ENCODE measurements at regions not wholly inside any gene's neighbourhood (a gene's known extent, or its start where the extent isn't known, plus 50 kb on each side); places are given as distances from the start of the nearest gene placed in this dataset.

GRCh38 chr11:15883455-15883920 is 472.9 kb downstream of the SOX6 start:
- DNase-seq (peak in 1 of 2 donors; percentile 23), ATAC-seq (peak in 7 of 8 donors; percentile 38 to 74 (median 60))
- no peak for TF ChIP-seq CTCF (IDR thresholded peaks at IDR 0.05)
- intact Hi-C loops (cut with DNase I): no loop called here
- Histone ChIP-seq H3K27ac (peak overlapping the region in 8 of 10 donors; percentile 32 to 72 (median 65)), H3K4me1 (peaks cover 3 to 33% (median 17%) of the 10 kb centered on the region in 9 donors), H3K36me3 (no peaks in the 10 kb centered on the region), H3K4me3 (no peak overlapping the region), H3K9me3 (no peaks in the 10 kb centered on the region), H3K27me3 (no peaks in the 10 kb centered on the region)
- WGBS, 2 donors: 47 to 54% methylated on average over 7 of the region's 7 CpGs

- H3K27ac ChIP-seq: peak overlapping the region in 9 of 10 donors; percentile 32 to 72 (median 64)
- DNase-seq (no peak), ATAC-seq (no peak)
- WGBS, 2 donors: 55 to 68% methylated on average over 13 of the region's 13 CpGs
- H3K36me3 ChIP-seq: no peaks in the 10 kb centered on the region
- intact Hi-C loops (cut with DNase I): loop anchor here in 1 of 10 donors (2.0 kb wide), 1 partner anchor 63 kb away; no protein-coding TSS in a partner anchor
- H3K4me1 ChIP-seq: peaks cover 3 to 39% (median 17%) of the 10 kb centered on the region in 9 donors
- no peak for TF ChIP-seq CTCF (IDR thresholded peaks at IDR 0.05)
- no peaks in the 10 kb centered on the region for H3K27me3 ChIP-seq
- H3K4me3 ChIP-seq: no peak overlapping the region
- H3K9me3 ChIP-seq: no peaks in the 10 kb centered on the region
Measured at GRCh38 chr11:15884141-15884540, 472.2 kb downstream of the SOX6 start.

GRCh38 chr11:15884777-15885540 is 471.4 kb downstream of the SOX6 start:
- no peak overlapping the region for H3K4me3 ChIP-seq
- ATAC-seq (peak in 3 of 8 donors; percentile 25 to 44 (median 43)), DNase-seq (peak in 1 of 2 donors; percentile 27)
- no peaks in the 10 kb centered on the region for H3K36me3 ChIP-seq
- intact Hi-C loops (cut with DNase I): loop anchor here in 1 of 10 donors (2.0 kb wide), 1 partner anchor 64 kb away; no protein-coding TSS in a partner anchor
- no peaks in the 10 kb centered on the region for H3K27me3 ChIP-seq
- TF ChIP-seq CTCF (IDR thresholded peaks at IDR 0.05): no peak
- 67 to 71% methylated on average over 6 of the region's 6 CpGs for WGBS, 2 donors
- peak overlapping the region in 7 of 10 donors; percentile 32 to 72 (median 64) for H3K27ac ChIP-seq
- no peaks in the 10 kb centered on the region for H3K9me3 ChIP-seq
- peaks cover 3 to 41% (median 17%) of the 10 kb centered on the region in 9 donors for H3K4me1 ChIP-seq

GRCh38 chr11:15885854-15886253 is 470.5 kb downstream of the SOX6 start:
- intact Hi-C loops (cut with DNase I): loop anchor here in 1 of 10 donors (2.0 kb wide), 1 partner anchor 65 kb away; no protein-coding TSS in a partner anchor
- Histone ChIP-seq H3K36me3 (no peaks in the 10 kb centered on the region), H3K9me3 (no peaks in the 10 kb centered on the region), H3K27me3 (no peaks in the 10 kb centered on the region), H3K27ac (no peak overlapping the region), H3K4me3 (no peak overlapping the region), H3K4me1 (peaks cover 3 to 41% (median 17%) of the 10 kb centered on the region in 9 donors)
- ATAC-seq (no peak), DNase-seq (no peak)
- WGBS, 2 donors: 88 to 90% methylated on average over 5 of the region's 5 CpGs
- TF ChIP-seq CTCF (IDR thresholded peaks at IDR 0.05): no peak

Data from heart right ventricle (tissue), 16 donors.